GM10266 (cell line): ENCODE measurements at regions not wholly inside any gene's neighbourhood (a gene's known extent, or its start where the extent isn't known, plus 50 kb on each side); places are given as distances from the start of the nearest gene placed in this dataset.
"Not testable (repeated sequence)": the region's sequence is repeated elsewhere in the genome, so short reads cannot be mapped to it uniquely, and the experiment has no call there.

Experiments
- DNase-seq: peaks from one replicate; pipeline ENCODE4 v3.0.0; 2012; ENCODE audit errors: extremely low spot score
- CTCF ChIP-seq: IDR thresholded peaks from 2 replicates; pipeline ENCODE4 v1.5.1; 2012; ENCODE audit warnings: mild to moderate bottlenecking, low read depth; ENCODE audit not compliant: control insufficient read depth, insufficient read depth; ENCODE audit errors: missing control alignments

GRCh38 chr11:96863520-96863919 lies 473.7 kb downstream of the JRKL start:
- TF ChIP-seq CTCF: no peak
- no peak for DNase-seq

GRCh38 chr11:96865020-96865419 lies 475.2 kb downstream of the JRKL start:
- no peak for TF ChIP-seq CTCF
- no peak for DNase-seq

- DNase-seq: no peak
- no peak for TF ChIP-seq CTCF
Measured at GRCh38 chr11:96869207-96869606, 479.4 kb downstream of the JRKL start.

- no peak for DNase-seq
- TF ChIP-seq CTCF: no peak
Measured at GRCh38 chr11:96875712-96876111, 485.9 kb downstream of the JRKL start.

GRCh38 chr11:96878299-96879051 lies 488.7 kb downstream of the JRKL start:
- DNase-seq: no peak
- TF ChIP-seq CTCF: no peak

- not testable (repeated sequence) for DNase-seq
Measured at GRCh38 chr11:96882622-96883021, 492.8 kb downstream of the JRKL start.

GRCh38 chr11:96885405-96885804 lies 495.6 kb downstream of the JRKL start:
- no peak for DNase-seq
- no peak for TF ChIP-seq CTCF

- no peak for TF ChIP-seq CTCF
- no peak for DNase-seq
Measured at GRCh38 chr11:96885912-96886311, 496.1 kb downstream of the JRKL start.
